Liver (tissue), 7 donors: ENCODE measurements at regions not wholly inside any gene's neighbourhood (a gene's known extent, or its start where the extent isn't known, plus 50 kb on each side); places are given as distances from the start of the nearest gene placed in this dataset.

Experiments
- DNase-seq: peaks from one replicate; pipeline ENCODE4 v3.0.0-alpha.2; 2017; ENCODE audit warnings: low spot score
- H3K27ac ChIP-seq, 2 donors: one replicate each; pipeline ENCODE4 v1.7.0; 2013; ENCODE audit warnings: inconsistent platforms in 2 of 2, low read length in 2 of 2, control low read depth in 1 of 2, low read depth in 1 of 2, mild to moderate bottlenecking in 1 of 2
- H3K27me3 ChIP-seq, 4 donors: one replicate each; pipeline versions ENCODE4 v1.6.1 to v1.7.0; 2013; ENCODE audit warnings: low read length in 3 of 4, inconsistent platforms in 1 of 4, mild to moderate bottlenecking in 1 of 4, moderate library complexity in 1 of 4; ENCODE audit not compliant: control insufficient read depth in 4 of 4, insufficient read depth in 4 of 4
- H3K36me3 ChIP-seq, 4 donors: one replicate each; pipeline versions ENCODE4 v1.6.1 to v1.7.0; 2013; ENCODE audit warnings: low read length in 3 of 4, mild to moderate bottlenecking in 3 of 4, low read depth in 1 of 4, moderate library complexity in 1 of 4; ENCODE audit not compliant: control insufficient read depth in 4 of 4, insufficient read depth in 3 of 4
- H3K4me1 ChIP-seq, 4 donors: one replicate each; pipeline versions ENCODE4 v1.6.1 to v1.7.0; 2013; ENCODE audit warnings: low read length in 3 of 4, mild to moderate bottlenecking in 3 of 4, moderate library complexity in 1 of 4; ENCODE audit not compliant: control insufficient read depth in 4 of 4, insufficient read depth in 4 of 4
- H3K4me3 ChIP-seq, 3 donors: one replicate each; pipeline versions ENCODE4 v1.6.1 to v1.7.0; 2013; ENCODE audit warnings: low read length in 3 of 3, control low read depth in 1 of 3, low read depth in 1 of 3, mild to moderate bottlenecking in 1 of 3
- H3K9ac ChIP-seq, 2 donors: one replicate each; pipeline ENCODE4 v1.7.0; 2013; ENCODE audit warnings: low read length in 2 of 2, mild to moderate bottlenecking in 2 of 2, moderate library complexity in 2 of 2, control low read depth in 1 of 2, low read depth in 1 of 2
- H3K9me3 ChIP-seq, 4 donors: one replicate each; pipeline versions ENCODE4 v1.6.1 to v1.7.0; 2013; ENCODE audit warnings: low read length in 3 of 4; ENCODE audit not compliant: control insufficient read depth in 4 of 4
- EGR1 ChIP-seq, 2 donors: IDR thresholded peaks; 2 replicates each; pipeline ENCODE4 v1.6.1; 2016 to 2018; ENCODE audit warnings: antibody characterized with exemption in 2 of 2, low read depth in 2 of 2
- FOXA2 ChIP-seq: IDR thresholded peaks from 2 replicates; pipeline ENCODE4 v1.6.1; 2016; ENCODE audit warnings: antibody characterized with exemption
- GABPA ChIP-seq, 2 donors: IDR thresholded peaks in 1 of 2; conservative IDR thresholded peaks in 1 of 2; 2 replicates each; pipeline ENCODE4 v1.6.1; 2016; ENCODE audit warnings: antibody characterized with exemption in 2 of 2, mild to moderate bottlenecking in 1 of 2, moderate library complexity in 1 of 2
- HNF4A ChIP-seq, 2 donors: conservative IDR thresholded peaks; 2 replicates each; pipeline ENCODE4 v1.6.1; 2016; ENCODE audit warnings: antibody characterized with exemption in 2 of 2, mild to moderate bottlenecking in 2 of 2
- HNF4G ChIP-seq: IDR thresholded peaks from 2 replicates; pipeline ENCODE4 v1.6.1; 2016; ENCODE audit warnings: antibody characterized with exemption
- NR2F2 ChIP-seq: IDR thresholded peaks from 2 replicates; pipeline ENCODE4 v1.6.1; 2016; ENCODE audit warnings: antibody characterized with exemption
- RAD21 ChIP-seq, 2 donors: IDR thresholded peaks; 2 replicates each; pipeline ENCODE4 v1.6.1; 2016; ENCODE audit warnings: antibody characterized with exemption in 2 of 2, mild to moderate bottlenecking in 2 of 2
- RXRA ChIP-seq, 2 donors: IDR thresholded peaks; 2 replicates each; pipeline ENCODE4 v1.6.1; 2017 to 2018; ENCODE audit warnings: antibody characterized with exemption in 2 of 2, mild to moderate bottlenecking in 1 of 2
- TAF1 ChIP-seq: conservative IDR thresholded peaks from 2 replicates; pipeline ENCODE4 v1.6.1; 2016; ENCODE audit warnings: antibody characterized with exemption, mild to moderate bottlenecking
- YY1 ChIP-seq: IDR thresholded peaks from 2 replicates; pipeline ENCODE4 v1.6.1; 2016; ENCODE audit warnings: antibody characterized with exemption, mild to moderate bottlenecking
- TF ChIP-seq, protein P1 (sequence below): IDR thresholded peaks from 2 replicates; pipeline ENCODE4 v1.6.1; 2016; ENCODE audit warnings: antibody characterized with exemption
- TF ChIP-seq, protein P2 (sequence below): IDR thresholded peaks from 2 replicates; pipeline ENCODE4 v1.6.1; 2016; ENCODE audit warnings: antibody characterized with exemption, mild to moderate bottlenecking
- TF ChIP-seq, protein P3 (sequence below): IDR thresholded peaks from 2 replicates; pipeline ENCODE4 v1.6.1; 2016; ENCODE audit warnings: antibody characterized with exemption
- TF ChIP-seq, protein P4 (sequence below): IDR thresholded peaks from 2 replicates; pipeline ENCODE4 v1.6.1; 2016; ENCODE audit warnings: antibody characterized with exemption
- TF ChIP-seq, protein P5 (sequence below): fragments of 150-350 bp; IDR thresholded peaks from 2 replicates; pipeline ENCODE4 v1.5.1; 2017; ENCODE audit warnings: improper control_type of control experiment, low read depth, low read length; ENCODE audit not compliant: missing input control
- donor health status: healthy.
- donor health status: healthy.
- donor health status: healthy.
- donor health status: healthy.

DNA sequence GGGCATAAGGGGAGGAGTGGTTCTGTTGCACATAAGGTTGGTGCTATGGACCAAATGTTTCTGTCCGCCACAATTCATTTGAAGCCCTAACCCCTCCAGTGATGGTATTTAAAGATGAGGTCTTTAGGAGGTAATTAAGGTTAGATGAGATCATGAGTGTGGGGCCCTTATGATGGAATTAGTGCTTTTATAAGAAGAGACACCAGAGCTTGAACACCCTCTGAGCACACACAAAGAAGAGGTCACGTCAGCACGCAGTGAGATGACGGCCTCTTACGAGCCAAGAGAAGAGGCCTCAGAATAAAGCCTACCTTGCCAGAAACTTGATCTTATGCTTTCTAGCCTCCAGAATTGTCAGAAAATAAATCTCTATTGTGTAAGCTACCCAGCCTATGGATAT lies 386.4 kb upstream of the CYRIA start (continued):
- TF ChIP-seq EGR1 (IDR thresholded peaks at IDR 0.05; ENCODE audit: low read depth in 2 of 2) (no peak), HNF4G (no peak), HNF4A (conservative IDR thresholded peaks at IDR 0.05) (no peak)
- TF ChIP-seq, protein P1, sequence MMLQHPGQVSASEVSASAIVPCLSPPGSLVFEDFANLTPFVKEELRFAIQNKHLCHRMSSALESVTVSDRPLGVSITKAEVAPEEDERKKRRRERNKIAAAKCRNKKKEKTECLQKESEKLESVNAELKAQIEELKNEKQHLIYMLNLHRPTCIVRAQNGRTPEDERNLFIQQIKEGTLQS, result no peak
- TF ChIP-seq, protein P2, sequence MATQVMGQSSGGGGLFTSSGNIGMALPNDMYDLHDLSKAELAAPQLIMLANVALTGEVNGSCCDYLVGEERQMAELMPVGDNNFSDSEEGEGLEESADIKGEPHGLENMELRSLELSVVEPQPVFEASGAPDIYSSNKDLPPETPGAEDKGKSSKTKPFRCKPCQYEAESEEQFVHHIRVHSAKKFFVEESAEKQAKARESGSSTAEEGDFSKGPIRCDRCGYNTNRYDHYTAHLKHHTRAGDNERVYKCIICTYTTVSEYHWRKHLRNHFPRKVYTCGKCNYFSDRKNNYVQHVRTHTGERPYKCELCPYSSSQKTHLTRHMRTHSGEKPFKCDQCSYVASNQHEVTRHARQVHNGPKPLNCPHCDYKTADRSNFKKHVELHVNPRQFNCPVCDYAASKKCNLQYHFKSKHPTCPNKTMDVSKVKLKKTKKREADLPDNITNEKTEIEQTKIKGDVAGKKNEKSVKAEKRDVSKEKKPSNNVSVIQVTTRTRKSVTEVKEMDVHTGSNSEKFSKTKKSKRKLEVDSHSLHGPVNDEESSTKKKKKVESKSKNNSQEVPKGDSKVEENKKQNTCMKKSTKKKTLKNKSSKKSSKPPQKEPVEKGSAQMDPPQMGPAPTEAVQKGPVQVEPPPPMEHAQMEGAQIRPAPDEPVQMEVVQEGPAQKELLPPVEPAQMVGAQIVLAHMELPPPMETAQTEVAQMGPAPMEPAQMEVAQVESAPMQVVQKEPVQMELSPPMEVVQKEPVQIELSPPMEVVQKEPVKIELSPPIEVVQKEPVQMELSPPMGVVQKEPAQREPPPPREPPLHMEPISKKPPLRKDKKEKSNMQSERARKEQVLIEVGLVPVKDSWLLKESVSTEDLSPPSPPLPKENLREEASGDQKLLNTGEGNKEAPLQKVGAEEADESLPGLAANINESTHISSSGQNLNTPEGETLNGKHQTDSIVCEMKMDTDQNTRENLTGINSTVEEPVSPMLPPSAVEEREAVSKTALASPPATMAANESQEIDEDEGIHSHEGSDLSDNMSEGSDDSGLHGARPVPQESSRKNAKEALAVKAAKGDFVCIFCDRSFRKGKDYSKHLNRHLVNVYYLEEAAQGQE, result no peak

DNA sequence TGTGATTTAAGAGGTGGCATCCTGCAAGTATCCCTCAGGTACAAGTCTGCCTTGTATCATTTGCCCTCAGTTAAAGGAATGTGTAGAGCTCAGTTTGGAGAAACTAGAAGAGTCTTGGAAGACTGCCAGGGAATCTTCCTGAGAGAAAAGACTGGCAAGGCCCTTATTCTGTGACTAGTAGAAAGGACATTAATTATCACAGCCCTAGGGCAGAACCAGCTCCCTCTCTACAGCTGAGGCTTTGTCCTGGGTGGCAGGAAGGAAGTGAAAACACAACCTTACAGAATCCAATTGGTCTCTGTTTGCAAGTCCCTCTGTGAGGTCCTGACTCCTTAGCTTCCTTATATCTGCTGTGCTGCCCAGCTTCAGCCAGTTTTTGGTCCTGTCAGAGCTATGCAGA lies 385.9 kb upstream of the CYRIA start:
- DNase-seq, result no peak
- Histone ChIP-seq H3K9ac (no peak overlapping the region), H3K36me3 (no peaks in the 10 kb centered on the region), H3K27me3 (no peaks in the 10 kb centered on the region), H3K27ac (no peak overlapping the region), H3K4me3 (no peak overlapping the region), H3K9me3 (no peaks in the 10 kb centered on the region), H3K4me1 (no peaks in the 10 kb centered on the region)
- TF ChIP-seq GABPA (IDR thresholded peaks at IDR 0.05 in 1 of 2, conservative IDR thresholded peaks at IDR 0.05 in 1 of 2) (no peak), TAF1 (no peak), NR2F2 (no peak), YY1 (no peak), RAD21 (IDR thresholded peaks at IDR 0.05) (no peak), FOXA2 (no peak), RXRA (IDR thresholded peaks at IDR 0.05) (no peak)
- TF ChIP-seq, protein P3, sequence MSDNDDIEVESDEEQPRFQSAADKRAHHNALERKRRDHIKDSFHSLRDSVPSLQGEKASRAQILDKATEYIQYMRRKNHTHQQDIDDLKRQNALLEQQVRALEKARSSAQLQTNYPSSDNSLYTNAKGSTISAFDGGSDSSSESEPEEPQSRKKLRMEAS, result no peak
- TF ChIP-seq, protein P4, sequence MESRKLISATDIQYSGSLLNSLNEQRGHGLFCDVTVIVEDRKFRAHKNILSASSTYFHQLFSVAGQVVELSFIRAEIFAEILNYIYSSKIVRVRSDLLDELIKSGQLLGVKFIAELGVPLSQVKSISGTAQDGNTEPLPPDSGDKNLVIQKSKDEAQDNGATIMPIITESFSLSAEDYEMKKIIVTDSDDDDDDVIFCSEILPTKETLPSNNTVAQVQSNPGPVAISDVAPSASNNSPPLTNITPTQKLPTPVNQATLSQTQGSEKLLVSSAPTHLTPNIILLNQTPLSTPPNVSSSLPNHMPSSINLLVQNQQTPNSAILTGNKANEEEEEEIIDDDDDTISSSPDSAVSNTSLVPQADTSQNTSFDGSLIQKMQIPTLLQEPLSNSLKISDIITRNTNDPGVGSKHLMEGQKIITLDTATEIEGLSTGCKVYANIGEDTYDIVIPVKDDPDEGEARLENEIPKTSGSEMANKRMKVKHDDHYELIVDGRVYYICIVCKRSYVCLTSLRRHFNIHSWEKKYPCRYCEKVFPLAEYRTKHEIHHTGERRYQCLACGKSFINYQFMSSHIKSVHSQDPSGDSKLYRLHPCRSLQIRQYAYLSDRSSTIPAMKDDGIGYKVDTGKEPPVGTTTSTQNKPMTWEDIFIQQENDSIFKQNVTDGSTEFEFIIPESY, result no peak
- TF ChIP-seq, protein P5, sequence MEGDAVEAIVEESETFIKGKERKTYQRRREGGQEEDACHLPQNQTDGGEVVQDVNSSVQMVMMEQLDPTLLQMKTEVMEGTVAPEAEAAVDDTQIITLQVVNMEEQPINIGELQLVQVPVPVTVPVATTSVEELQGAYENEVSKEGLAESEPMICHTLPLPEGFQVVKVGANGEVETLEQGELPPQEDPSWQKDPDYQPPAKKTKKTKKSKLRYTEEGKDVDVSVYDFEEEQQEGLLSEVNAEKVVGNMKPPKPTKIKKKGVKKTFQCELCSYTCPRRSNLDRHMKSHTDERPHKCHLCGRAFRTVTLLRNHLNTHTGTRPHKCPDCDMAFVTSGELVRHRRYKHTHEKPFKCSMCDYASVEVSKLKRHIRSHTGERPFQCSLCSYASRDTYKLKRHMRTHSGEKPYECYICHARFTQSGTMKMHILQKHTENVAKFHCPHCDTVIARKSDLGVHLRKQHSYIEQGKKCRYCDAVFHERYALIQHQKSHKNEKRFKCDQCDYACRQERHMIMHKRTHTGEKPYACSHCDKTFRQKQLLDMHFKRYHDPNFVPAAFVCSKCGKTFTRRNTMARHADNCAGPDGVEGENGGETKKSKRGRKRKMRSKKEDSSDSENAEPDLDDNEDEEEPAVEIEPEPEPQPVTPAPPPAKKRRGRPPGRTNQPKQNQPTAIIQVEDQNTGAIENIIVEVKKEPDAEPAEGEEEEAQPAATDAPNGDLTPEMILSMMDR, result no peak
